RPMI8226 (cell line): ENCODE measurements at regions not wholly inside any gene's neighbourhood (a gene's known extent, or its start where the extent isn't known, plus 50 kb on each side); places are given as distances from the start of the nearest gene placed in this dataset.
A peak's percentile ranks its signal among the peaks of the same experiment; 100 is the strongest.

ENCODE experiments used
- DNase-seq: peaks from one replicate; pipeline ENCODE4 v3.0.0-alpha.2; 2015

GRCh38 chr6:164911151-164911550 lies 398.3 kb downstream of the C6orf118 start:
- no peak for DNase-seq

DNA sequence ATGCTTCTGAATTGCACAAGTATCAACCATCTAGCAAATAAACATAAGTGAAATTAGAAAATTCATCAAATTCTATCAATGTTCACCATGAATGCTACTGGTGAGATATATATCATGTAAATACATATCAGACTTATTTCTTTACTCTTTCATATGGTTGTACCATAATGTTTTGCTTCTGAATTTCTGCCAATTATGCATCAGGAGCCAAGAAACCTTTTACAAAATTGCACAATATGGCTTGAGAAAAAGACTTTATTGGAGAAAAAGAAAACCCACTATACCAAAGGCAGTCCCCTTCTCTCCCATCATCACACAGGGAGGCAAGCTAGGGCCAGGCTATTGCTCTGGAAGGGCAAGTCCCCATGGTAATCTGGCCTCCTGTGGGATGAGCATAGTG lies 402.6 kb downstream of the C6orf118 start:
- no peak for DNase-seq

DNA sequence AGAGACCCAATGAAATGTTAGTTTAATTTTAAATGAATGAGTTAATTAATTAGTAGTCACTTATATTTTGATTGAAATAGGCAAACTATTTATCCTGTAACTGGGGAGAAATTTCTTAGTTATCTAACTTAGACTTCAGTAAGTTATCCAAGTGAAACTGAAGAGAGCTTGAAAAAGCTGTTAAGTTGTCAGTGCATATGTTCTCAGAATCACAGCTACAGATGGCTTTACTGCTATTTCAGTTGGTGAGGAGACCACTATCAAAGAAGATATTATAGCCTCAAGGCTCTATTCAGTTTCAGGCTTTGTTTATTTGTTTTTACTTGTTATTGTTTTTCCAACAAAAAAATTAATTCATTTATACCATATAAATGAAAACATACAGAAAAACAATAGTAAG lies 404.1 kb downstream of the C6orf118 start:
- DNase-seq: no peak

GRCh38 chr6:164898412-164898811 lies 411.0 kb downstream of the C6orf118 start:
- no peak for DNase-seq

- DNase-seq: no peak
These were observed 411.7 kb downstream of the C6orf118 start for GRCh38 chr6:164897523-164898235.

DNA sequence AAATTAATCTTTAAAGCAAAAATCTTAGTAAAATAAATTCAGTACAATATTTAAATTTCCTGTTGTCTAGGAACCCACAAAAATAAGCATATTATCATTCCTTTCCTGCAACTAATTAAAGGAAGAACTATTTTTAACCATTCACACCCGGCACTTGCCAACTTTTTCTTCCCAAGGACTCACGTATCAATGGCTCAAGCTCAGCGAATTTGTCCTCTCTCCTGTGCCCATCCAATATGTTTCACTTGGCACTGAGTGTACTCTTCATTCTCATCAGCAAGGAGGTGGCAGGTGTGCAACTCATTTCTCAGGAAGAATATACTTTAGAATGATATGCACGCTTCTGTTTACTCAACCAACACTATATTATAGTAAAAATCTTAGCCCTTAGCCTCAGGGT lies 419.4 kb downstream of the C6orf118 start:
- DNase-seq: no peak

DNA sequence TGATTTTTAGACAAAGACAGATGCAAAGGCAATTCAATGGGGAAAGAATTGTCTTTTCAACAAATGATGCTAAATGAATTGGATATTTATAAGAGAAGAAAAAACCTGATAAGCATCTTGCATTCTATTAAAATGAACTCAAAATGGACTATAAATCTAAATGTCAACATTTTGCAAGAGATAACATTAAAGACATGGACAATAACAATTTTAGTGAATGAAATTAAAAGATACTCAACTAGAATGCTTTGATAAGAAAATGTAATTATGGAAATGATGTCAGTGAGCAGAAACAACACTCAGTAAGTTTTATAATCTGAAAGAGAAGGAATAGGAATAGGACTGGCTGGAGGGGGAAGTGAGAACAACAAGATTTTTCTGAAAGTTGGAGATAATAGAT lies 421.7 kb downstream of the C6orf118 start:
- no peak for DNase-seq

- no peak for DNase-seq
These were observed 427.2 kb downstream of the C6orf118 start for GRCh38 chr6:164882236-164882635.

GRCh38 chr6:164871783-164872182 lies 437.6 kb downstream of the C6orf118 start:
- no peak for DNase-seq

DNA sequence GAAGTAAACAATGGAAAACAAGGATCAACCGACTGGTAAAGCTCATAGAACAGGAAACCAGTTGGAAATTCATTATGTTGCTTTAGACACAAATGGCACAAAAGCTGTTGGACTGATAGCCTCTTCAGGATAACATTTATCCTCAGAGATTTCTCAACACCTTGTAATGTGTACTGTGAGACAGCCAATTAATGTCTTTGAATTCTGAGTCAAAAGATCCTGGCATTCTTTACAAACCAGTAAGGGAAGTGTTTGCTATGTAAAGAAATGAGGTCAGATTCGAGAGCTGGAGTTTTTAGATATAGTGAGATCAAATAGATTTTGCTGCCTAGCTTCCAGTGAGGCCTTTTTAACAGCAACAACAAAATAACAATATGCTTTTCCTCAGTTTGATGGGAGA lies 439.2 kb downstream of the C6orf118 start:
- DNase-seq: no peak

- no peak for DNase-seq
These were observed 447.4 kb downstream of the C6orf118 start for GRCh38 chr6:164861967-164862366.

- no peak for DNase-seq
These were observed 449.6 kb downstream of the C6orf118 start for GRCh38 chr6:164859816-164860215.

DNA sequence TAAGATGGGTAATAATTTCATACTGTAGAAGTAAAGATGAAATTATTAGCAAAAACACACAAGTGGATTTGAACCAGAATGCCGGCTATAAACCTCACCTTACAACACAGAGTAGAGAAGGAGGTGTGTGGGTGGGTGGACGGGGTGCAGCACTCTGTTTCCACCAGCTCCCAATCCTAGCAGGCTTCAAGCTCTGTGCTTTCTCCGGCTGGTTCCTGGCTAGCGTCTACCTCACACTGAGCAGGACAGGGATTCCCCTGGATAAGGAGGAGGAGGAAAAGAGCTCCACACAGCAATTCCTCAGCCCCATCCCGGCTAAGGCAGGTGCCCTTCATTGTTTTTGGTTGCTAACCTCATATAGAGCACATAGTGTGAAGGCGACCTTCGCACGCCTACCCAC lies 453.3 kb downstream of the C6orf118 start:
- no peak for DNase-seq

- DNase-seq: no peak
These were observed 454.1 kb downstream of the C6orf118 start for GRCh38 chr6:164855281-164855680.

- DNase-seq: no peak
These were observed 454.9 kb downstream of the C6orf118 start for GRCh38 chr6:164854526-164854925.

DNA sequence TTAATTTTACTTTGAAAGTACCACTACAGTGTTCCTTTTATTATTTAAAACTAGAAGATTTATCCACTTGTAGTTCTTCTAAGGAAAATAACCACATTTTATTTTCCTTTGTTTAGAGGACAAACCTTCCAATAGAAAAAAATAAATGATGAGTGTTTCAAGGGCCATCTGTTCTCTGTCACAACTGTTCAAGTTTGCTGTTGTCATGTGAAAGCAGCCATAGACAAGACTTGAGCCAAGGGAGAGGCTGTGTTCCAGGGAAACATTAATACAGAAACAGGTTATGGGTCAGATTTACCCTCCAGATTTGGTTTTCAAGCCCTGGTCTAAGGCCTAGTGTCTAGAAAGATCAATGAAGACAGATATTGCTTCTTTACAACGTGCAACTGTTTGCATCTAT lies 463.6 kb downstream of the C6orf118 start:
- DNase-seq: no peak

GRCh38 chr6:164842085-164842484 lies 467.3 kb downstream of the C6orf118 start:
- DNase-seq: no peak

DNA sequence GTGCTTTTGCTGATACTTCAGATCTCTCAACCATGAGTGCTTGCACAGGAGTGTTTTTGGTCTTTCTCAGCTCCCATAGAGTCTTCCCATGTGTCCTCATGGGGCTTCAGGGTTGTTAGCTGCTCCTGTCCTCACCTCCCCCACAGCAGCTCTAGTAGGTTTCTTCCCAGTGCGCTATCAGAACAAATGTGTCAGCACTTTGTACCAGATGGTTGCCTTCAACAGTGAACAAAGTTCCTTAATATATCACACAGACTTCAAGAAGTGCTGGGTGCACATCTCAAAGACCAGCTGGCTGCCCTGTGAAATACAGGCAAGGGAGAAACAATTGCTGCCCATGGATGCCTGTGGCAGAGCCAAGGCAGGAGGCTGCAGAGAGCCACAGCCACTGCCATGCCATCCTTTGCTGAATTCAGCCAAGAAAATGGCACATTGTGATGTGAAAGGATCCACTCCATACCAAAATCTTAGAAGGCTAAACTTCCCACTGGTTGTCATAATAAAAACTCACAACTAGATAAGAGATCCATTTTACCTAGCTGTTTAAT lies 471.3 kb downstream of the C6orf118 start:
- DNase-seq: peak; percentile 66

DNA sequence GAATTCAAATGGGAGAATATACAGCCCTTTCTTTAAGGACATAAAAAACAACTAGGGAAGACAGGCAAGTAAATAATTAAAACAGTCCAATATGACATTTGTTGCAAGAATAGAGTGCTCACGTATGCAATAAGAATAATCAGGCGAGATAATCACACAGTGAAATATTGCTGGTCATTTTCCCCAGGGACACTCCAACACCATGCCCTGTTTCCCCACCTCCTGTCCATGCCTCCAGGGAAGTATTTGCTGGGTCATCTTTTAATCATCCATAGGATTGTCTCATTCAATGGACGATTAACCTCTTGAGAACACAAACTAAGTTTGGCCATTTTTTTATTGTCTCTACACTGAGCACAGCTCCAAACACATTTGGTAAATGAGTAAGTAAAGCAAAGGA lies 472.9 kb downstream of the C6orf118 start:
- DNase-seq: no peak

DNA sequence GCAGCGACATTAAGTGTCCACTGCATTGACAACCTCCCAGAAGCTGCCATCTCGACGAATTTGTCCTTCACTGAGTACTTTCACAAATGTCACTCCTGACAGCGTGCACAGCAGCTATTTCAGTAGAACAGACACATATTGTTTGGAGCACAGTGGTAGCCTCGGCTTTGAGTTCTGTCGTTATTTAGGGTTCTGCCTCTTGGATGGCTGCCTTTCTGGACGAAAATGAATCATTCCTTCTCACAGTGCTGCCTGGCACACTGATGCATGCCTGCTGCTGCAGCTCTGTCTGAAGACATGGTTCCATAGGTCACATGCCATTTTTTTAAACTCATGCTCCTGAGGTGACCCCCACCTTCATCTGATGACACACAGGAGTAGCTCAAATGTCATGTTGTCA lies 477.0 kb downstream of the C6orf118 start:
- no peak for DNase-seq

GRCh38 chr6:164827537-164827936 lies 481.9 kb downstream of the C6orf118 start:
- DNase-seq: peak; percentile 13

DNA sequence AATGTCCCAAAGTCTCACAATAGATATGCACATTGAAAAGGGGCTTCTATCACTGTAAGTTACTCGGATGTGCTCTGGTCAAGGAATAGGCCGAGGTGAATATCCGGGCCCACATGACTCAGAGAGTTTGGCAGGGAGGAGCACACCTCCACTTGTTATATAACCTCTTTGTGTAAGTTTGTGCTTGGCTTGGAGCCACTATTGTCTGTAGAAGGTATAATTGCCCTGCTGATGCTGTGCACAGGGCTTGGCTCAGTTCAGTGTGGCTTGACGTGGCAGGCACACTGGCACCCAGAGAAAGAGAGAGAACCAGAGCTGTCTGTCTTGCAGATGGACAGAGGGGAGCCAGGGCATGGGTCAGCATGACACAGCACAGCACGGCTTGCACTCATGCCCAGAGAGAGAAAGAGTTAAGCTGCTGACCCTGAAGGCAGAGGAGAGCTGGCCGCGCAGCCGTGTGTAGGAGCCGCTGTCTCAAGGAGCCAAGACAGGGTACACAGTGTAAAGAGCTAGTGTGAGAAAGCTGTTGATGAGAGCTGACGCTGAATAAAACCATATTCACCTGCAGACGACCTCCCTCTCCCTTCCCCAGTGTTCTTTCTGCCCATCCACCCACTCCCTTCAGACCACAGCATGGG lies 482.5 kb downstream of the C6orf118 start:
- peak; percentile 30 for DNase-seq

DNA sequence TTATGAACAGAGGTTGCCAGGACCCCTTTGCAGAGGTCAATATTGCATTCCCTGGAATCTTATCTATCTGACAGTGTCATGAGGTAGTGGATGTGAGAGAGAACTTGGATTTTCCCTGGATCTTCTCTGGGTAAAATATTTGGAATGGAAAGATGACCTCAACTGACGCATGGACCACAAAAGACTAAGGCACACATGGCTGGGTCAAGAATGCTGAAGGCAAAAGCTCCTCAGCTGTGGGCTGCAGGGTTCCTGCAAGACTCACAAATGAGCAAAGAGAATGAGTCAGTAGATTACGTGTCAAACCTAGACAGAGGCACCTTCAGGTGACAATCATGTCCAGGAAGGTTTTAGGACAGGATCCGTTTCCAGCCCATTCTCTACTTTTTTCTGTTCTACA lies 484.0 kb downstream of the C6orf118 start:
- DNase-seq: no peak

GRCh38 chr6:164817662-164818061 lies 491.7 kb downstream of the C6orf118 start:
- DNase-seq: no peak

DNA sequence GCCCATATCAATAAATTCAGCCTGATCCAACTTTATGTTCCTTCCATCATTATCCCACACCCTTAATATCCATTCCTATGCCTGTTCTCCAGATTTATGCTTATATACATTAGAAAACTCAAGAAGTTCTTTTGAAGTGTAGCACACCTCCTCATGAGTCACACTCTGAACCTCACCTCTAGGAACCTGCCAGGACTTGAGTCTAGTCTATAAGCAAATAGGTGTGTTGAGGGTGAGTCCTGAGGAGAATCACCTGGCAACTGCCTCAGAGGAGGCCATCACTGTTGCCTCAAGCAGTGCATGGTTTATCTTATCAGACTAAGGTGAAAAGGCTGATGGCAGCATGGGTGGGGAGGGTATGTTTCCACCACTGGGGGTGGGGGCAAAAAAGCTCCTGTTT lies 496.7 kb downstream of the C6orf118 start:
- DNase-seq: no peak
